HG03039 (cell line): ENCODE measurements at regions not wholly inside any gene's neighbourhood (a gene's known extent, or its start where the extent isn't known, plus 50 kb on each side); places are given as distances from the start of the nearest gene placed in this dataset.
"Not testable (repeated sequence)": the region's sequence is repeated elsewhere in the genome, so short reads cannot be mapped to it uniquely, and the experiment has no call there.

Experiments
- ATAC-seq: cut with Tn5 transposase; IDR thresholded peaks from one replicate; pipeline ENCODE4 v1.9.1; 2021; ENCODE audit warnings: mild to moderate bottlenecking, moderate library complexity; ENCODE audit not compliant: unreplicated experiment

- ATAC-seq = no peak
Measured at GRCh38 chr7:25436413-25436812, 208.1 kb upstream of the NPVF start.

- ATAC-seq = no peak
Measured at GRCh38 chr7:25437308-25437707, 209.0 kb upstream of the NPVF start.

DNA sequence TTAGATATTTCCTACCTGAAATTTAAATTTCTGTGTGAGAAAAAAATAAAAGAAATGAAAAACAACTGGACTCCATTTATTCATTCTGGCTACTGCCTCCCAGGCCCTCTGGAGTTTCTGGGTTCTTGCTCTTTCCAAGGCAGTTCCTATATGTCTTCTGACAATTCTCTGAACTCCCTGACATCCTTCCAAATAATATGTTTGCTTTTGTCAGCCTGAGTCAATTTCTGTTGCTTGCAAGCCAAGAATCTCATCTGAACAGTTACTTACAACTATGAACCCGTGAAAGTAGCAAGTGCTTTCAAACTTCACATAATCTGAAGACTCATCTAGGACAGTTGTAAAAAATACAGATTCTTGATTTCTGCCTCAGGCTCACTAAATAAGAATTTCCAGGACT is 216.7 kb upstream of the NPVF start:
- ATAC-seq = no peak

- no peak for ATAC-seq
Measured at GRCh38 chr7:25448301-25448700, 220.0 kb upstream of the NPVF start.

DNA sequence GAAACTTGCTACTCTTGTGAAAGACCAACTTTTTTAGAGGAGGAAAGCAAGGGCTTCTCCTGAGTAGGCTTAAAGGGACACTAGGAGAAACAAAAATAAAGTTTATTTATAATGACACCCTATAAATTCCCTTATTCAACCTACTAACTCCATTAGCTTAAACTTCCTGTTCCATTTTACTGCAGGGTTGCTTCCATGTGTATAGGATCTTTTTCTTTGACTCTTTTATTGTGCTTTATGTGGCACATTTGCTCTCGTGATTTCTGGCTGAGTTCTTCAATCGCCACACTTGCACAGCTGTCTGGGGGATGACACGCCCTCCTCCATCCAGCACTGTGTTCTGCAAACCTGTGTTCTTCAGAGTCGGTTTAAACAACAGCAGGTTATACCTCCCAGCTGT is 225.7 kb upstream of the NPVF start:
- ATAC-seq = no peak

DNA sequence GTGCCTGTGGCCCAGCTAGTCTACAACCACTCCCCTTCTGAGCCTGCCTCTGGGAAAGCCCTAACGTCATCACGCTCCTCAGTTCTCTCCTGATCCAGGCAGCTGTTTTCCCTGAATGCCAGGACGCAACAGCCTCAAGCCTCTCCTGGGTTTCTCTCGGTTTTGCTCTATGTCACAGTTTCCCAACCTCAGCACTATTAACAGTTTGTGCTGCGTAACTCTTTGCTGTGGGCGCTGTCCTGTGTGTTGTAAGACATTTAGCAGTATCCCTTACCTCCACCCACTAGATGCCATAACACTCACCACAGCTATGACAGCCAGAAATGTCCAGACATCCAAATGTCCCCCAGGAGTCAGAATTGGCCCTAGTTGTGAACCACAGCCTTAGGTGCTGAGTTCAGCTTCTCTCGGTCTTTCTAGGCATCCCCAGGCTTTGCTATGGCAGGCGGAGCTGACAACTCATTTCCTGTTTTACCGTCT is 226.3 kb upstream of the NPVF start:
- ATAC-seq = no peak

- ATAC-seq = no peak
Measured at GRCh38 chr7:25455683-25456251, 227.5 kb upstream of the NPVF start.

GRCh38 chr7:25456467-25457171 is 228.3 kb upstream of the NPVF start:
- ATAC-seq = no peak

GRCh38 chr7:25459057-25459456 is 230.8 kb upstream of the NPVF start:
- ATAC-seq = no peak

GRCh38 chr7:25460433-25460832 is 232.1 kb upstream of the NPVF start:
- no peak for ATAC-seq

GRCh38 chr7:25469669-25470068 is 241.4 kb upstream of the NPVF start:
- ATAC-seq = no peak

DNA sequence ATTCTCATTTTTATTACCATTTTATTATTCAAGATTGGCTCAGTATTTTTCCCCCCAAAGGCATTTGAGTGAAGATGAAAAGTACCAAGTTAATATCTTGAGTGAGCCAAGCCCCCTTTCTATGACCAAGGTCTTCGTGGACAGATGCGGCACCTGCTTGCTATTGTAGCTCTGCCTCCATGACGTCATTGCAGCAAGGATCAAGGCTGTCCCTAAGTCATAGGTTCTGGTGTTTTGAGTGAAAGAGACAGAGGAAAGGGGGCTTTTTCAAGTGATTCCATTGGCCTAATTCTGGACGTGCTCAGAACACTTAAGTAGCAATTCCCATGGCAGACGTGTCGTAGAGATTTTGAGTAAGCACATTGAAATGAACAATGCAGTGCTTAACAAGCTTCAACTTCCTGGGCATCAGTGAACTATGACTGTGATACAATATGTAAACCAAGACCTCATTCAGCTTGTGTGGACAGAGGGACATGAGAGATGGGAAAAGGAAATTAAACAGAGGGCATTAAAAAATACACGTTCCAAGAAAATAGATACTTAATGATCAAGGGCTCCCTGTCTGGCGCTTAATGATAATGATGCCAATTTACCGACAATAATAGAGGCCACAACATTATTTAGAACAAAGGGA is 248.7 kb upstream of the NPVF start:
- ATAC-seq = no peak

- not testable (repeated sequence) for ATAC-seq
Measured at GRCh38 chr7:25478221-25478620, 249.9 kb upstream of the NPVF start.

GRCh38 chr7:25478925-25479324 is 250.6 kb upstream of the NPVF start:
- no peak for ATAC-seq

GRCh38 chr7:25481891-25482290 is 253.6 kb upstream of the NPVF start:
- ATAC-seq = no peak

GRCh38 chr7:25482631-25483030 is 254.3 kb upstream of the NPVF start:
- no peak for ATAC-seq

GRCh38 chr7:25485026-25485425 is 256.7 kb upstream of the NPVF start:
- no peak for ATAC-seq

GRCh38 chr7:25486656-25487055 is 258.4 kb upstream of the NPVF start:
- ATAC-seq = no peak

- ATAC-seq = no peak
Measured at GRCh38 chr7:25493805-25494366, 265.6 kb upstream of the NPVF start.

GRCh38 chr7:25494896-25495295 is 266.6 kb upstream of the NPVF start:
- no peak for ATAC-seq

GRCh38 chr7:25495342-25496250 is 267.3 kb upstream of the NPVF start:
- no peak for ATAC-seq
